ENCODE measurements at regions not wholly inside any gene's neighbourhood (a gene's known extent, or its start where the extent isn't known, plus 50 kb on each side); places are given as distances from the start of the nearest gene placed in this dataset.

DNA sequence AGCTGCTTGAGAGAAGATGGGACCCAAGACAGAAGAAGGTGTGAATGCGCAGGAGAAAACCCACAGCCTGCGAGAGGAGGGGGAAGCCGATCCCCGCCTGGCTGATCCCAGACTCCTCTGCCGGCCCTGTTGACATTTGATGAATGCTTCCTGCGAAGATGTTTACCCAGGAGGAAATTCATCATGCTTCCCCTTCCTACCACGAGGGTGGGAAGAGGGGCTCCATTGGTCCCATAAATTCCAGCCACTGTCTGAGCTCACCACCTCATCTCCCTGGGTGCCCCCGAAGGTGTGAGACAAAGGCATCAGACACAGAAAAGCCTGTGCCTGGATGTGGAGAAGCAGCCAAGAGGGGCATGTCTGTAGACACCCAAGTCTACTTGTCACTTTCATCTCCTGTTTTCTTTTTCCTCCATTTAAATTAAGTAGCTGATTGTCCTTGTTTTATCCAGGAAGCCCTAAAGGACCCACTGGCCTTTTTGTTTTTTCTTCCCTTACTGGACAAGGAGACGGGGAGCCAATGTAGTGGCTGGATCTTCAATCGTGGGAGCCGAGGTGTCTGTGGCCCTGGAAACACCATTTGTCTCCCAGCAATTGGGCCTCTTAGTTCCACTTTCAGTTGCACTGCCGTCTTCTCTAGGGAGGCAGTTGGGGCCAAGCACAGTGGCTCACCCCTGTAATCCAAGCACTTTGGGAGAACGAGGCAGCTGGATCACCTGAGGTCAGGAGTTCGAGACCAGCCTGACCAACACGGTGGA lies 95.3 kb upstream of the HES1 start:
- TF ChIP-seq POLR2A (IDR thresholded peaks at IDR 0.05; ENCODE audit: control extremely low read depth in 1 of 2, low read depth in 2 of 2, low read length in 2 of 2) (no peak), EP300 (IDR thresholded peaks at IDR 0.05; ENCODE audit: borderline replicate concordance in 1 of 2, low read depth in 2 of 2, low read length in 2 of 2) (no peak), CTCF (IDR thresholded peaks at IDR 0.05; ENCODE audit: control extremely low read depth in 1 of 3, insufficient read depth in 1 of 3, low read depth in 1 of 3, low read length in 3 of 3) (no peak), ASH2L (IDR thresholded peaks at IDR 0.05; ENCODE audit: low read length) (no peak), YY1 (IDR thresholded peaks at IDR 0.05; ENCODE audit: low read depth, low read length) (no peak), MAFK (IDR thresholded peaks at IDR 0.05; ENCODE audit: low read depth, low read length) (no peak)
- TF ChIP-seq, protein P1, sequence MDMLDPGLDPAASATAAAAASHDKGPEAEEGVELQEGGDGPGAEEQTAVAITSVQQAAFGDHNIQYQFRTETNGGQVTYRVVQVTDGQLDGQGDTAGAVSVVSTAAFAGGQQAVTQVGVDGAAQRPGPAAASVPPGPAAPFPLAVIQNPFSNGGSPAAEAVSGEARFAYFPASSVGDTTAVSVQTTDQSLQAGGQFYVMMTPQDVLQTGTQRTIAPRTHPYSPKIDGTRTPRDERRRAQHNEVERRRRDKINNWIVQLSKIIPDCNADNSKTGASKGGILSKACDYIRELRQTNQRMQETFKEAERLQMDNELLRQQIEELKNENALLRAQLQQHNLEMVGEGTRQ (IDR thresholded peaks at IDR 0.05; ENCODE audit: low read length) = no peak

All from H1 (cell line).